HEK293 (cell line): ENCODE measurements at regions not wholly inside any gene's neighbourhood (a gene's known extent, or its start where the extent isn't known, plus 50 kb on each side); places are given as distances from the start of the nearest gene placed in this dataset.

Experiments used
- CTCF ChIA-PET: fragments of 350-600 bp; formaldehyde crosslinking; extraction: SDS; loops from one replicate; lab custom pipeline; 2021; ENCODE audit warnings: antibody characterized with exemption; lab: Yijun Ruan, JAX
- POLR2A ChIA-PET: fragments of 300-600 bp; formaldehyde crosslinking; extraction: SDS; loops from one replicate; lab custom pipeline; 2020; ENCODE audit warnings: antibody characterized with exemption, inconsistent platforms; lab: Yijun Ruan, JAX
- H3K27ac ChIP-seq: fragments of 200-500 bp; sonication (Bioruptor generic); 2 replicates; pipeline ENCODE4 v1.5.1; 2014; ENCODE audit warnings: low read depth, low read length, control low read depth, inconsistent platforms; ENCODE audit errors: extremely low read depth
- H3K36me3 ChIP-seq, 2 experiments: fragments of 200-500 bp in 1 of 2; sonication (Bioruptor generic) in 1 of 2; 1 replicate in 1 of 2; 2 replicates in 1 of 2; pipeline ENCODE4 v1.5.1; 2014 to 2017; ENCODE audit warnings: inconsistent platforms in 2 of 2, low read length in 2 of 2; ENCODE audit not compliant: control insufficient read depth in 2 of 2, insufficient read depth in 1 of 2
- H3K4me1 ChIP-seq: fragments of 200-500 bp; sonication (Bioruptor generic); 2 replicates; pipeline ENCODE4 v1.5.1; 2014; ENCODE audit warnings: mild to moderate bottlenecking, low read length, inconsistent platforms; ENCODE audit not compliant: control insufficient read depth, insufficient read depth
- H3K4me3 ChIP-seq: 2 replicates; pipeline ENCODE4 v1.5.1; 2011; ENCODE audit warnings: low read depth, mild to moderate bottlenecking, control low read depth, low read length, moderate library complexity
- H3K9me3 ChIP-seq: fragments of 200-500 bp; sonication (Bioruptor generic); 2 replicates; pipeline ENCODE4 v1.5.1; 2014; ENCODE audit warnings: low read depth, low read length, inconsistent platforms; ENCODE audit not compliant: control insufficient read depth, insufficient read depth
- FEZF1 ChIP-seq: fragments of 450-650 bp; formaldehyde crosslinking; IDR thresholded peaks from 2 replicates; pipeline ENCODE4 v1.5.1; 2016; ENCODE audit warnings: missing biosample characterization, missing genetic modification characterization
- RBAK ChIP-seq: fragments of 450-650 bp; formaldehyde crosslinking; IDR thresholded peaks from 2 replicates; pipeline ENCODE4 v1.5.1; 2016; ENCODE audit warnings: missing biosample characterization, missing genetic modification characterization
- ZNF202 ChIP-seq: fragments of 450-650 bp; formaldehyde crosslinking; IDR thresholded peaks from 2 replicates; pipeline ENCODE4 v1.5.1; 2016; ENCODE audit warnings: missing biosample characterization, missing genetic modification characterization, borderline replicate concordance
- ZNF214 ChIP-seq: fragments of 450-650 bp; formaldehyde crosslinking; IDR thresholded peaks from 2 replicates; pipeline ENCODE4 v1.5.1; 2017; ENCODE audit warnings: missing biosample characterization, mild to moderate bottlenecking, missing genetic modification characterization, borderline replicate concordance
- ZNF48 ChIP-seq: fragments of 450-650 bp; formaldehyde crosslinking; IDR thresholded peaks from 2 replicates; pipeline ENCODE4 v1.5.1; 2016; ENCODE audit warnings: missing biosample characterization, missing genetic modification characterization
- ZNF521 ChIP-seq: fragments of 450-650 bp; formaldehyde crosslinking; IDR thresholded peaks from 2 replicates; pipeline ENCODE4 v1.5.1; 2017; ENCODE audit warnings: missing biosample characterization, mild to moderate bottlenecking, missing genetic modification characterization
- ZNF610 ChIP-seq: fragments of 450-650 bp; formaldehyde crosslinking; IDR thresholded peaks from 2 replicates; pipeline ENCODE4 v1.5.1; 2016; ENCODE audit warnings: missing biosample characterization, missing genetic modification characterization, borderline replicate concordance
- ZSCAN23 ChIP-seq: fragments of 450-650 bp; formaldehyde crosslinking; IDR thresholded peaks from 2 replicates; pipeline ENCODE4 v1.5.1; 2016; ENCODE audit warnings: missing biosample characterization, missing genetic modification characterization
- TF ChIP-seq, protein P1 (sequence below): fragments of 450-650 bp; formaldehyde crosslinking; IDR thresholded peaks from 2 replicates; pipeline ENCODE4 v1.5.1; 2017; ENCODE audit warnings: missing biosample characterization, missing genetic modification characterization
- TF ChIP-seq, protein P2 (sequence below): fragments of 450-650 bp; formaldehyde crosslinking; IDR thresholded peaks from 2 replicates; pipeline ENCODE4 v1.5.1; 2016; ENCODE audit warnings: missing biosample characterization, missing genetic modification characterization
- TF ChIP-seq, protein P3 (sequence below): fragments of 450-650 bp; formaldehyde crosslinking; IDR thresholded peaks from 2 replicates; pipeline ENCODE4 v1.5.1; 2016; ENCODE audit warnings: missing biosample characterization, missing genetic modification characterization, borderline replicate concordance
- TF ChIP-seq, protein P4 (sequence below): fragments of 450-650 bp; formaldehyde crosslinking; IDR thresholded peaks from 2 replicates; pipeline ENCODE4 v1.5.1; 2016; ENCODE audit warnings: missing biosample characterization, missing genetic modification characterization
- TF ChIP-seq, protein P5 (sequence below): fragments of 450-650 bp; formaldehyde crosslinking; IDR thresholded peaks from 2 replicates; pipeline ENCODE4 v1.5.1; 2017; ENCODE audit warnings: missing biosample characterization, mild to moderate bottlenecking, missing genetic modification characterization, moderate library complexity
- TF ChIP-seq, protein P6 (sequence below): fragments of 450-650 bp; formaldehyde crosslinking; IDR thresholded peaks from 2 replicates; pipeline ENCODE4 v1.5.1; 2016; ENCODE audit warnings: missing biosample characterization, missing genetic modification characterization
- TF ChIP-seq, protein P7 (sequence below): fragments of 450-650 bp; formaldehyde crosslinking; IDR thresholded peaks from 2 replicates; pipeline ENCODE4 v1.5.1; 2016; ENCODE audit warnings: missing biosample characterization, missing genetic modification characterization

DNA sequence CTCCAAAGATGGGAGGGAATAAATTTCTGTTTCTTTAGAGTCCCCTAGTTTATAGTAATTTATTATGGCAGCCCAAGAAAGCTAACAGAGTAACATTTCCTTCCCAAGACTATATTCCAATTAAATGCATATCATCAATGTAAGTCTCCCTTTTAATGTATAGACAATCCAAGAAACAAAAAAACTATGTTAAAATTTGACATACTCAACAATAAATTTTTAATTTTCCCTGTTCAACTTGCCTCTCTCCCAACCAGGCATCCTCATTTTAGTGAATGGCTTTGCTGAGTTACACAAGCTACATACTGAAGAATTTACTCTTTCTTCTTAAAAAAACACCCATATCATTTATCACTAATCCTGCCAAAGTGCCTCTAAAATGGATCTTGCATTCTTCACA is 1357.7 kb downstream of the PCDH9 start:
- no peak overlapping the region for H3K27ac ChIP-seq
- no peak overlapping the region for H3K4me3 ChIP-seq
- CTCF ChIA-PET: no interaction called here
- H3K4me1 ChIP-seq: no peaks in the 10 kb centered on the region
- POLR2A ChIA-PET: no interaction called here
- TF ChIP-seq RBAK (tag by site-specific recombination) (no peak), ZSCAN23 (tag by site-specific recombination) (no peak), ZNF610 (tag by site-specific recombination) (no peak), ZNF214 (tag by site-specific recombination) (no peak), ZNF48 (tag by site-specific recombination) (no peak), ZNF521 (tag by site-specific recombination) (no peak)
- TF ChIP-seq, protein P1, sequence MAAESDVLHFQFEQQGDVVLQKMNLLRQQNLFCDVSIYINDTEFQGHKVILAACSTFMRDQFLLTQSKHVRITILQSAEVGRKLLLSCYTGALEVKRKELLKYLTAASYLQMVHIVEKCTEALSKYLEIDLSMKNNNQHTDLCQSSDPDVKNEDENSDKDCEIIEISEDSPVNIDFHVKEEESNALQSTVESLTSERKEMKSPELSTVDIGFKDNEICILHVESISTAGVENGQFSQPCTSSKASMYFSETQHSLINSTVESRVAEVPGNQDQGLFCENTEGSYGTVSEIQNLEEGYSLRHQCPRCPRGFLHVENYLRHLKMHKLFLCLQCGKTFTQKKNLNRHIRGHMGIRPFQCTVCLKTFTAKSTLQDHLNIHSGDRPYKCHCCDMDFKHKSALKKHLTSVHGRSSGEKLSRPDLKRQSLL (tag by site-specific recombination): no peak
- TF ChIP-seq, protein P2, sequence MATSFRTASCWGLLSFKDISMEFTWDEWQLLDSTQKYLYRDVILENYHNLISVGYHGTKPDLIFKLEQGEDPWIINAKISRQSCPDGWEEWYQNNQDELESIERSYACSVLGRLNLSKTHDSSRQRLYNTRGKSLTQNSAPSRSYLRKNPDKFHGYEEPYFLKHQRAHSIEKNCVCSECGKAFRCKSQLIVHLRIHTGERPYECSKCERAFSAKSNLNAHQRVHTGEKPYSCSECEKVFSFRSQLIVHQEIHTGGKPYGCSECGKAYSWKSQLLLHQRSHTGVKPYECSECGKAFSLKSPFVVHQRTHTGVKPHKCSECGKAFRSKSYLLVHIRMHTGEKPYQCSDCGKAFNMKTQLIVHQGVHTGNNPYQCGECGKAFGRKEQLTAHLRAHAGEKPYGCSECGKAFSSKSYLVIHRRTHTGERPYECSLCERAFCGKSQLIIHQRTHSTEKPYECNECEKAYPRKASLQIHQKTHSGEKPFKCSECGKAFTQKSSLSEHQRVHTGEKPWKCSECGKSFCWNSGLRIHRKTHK (tag by site-specific recombination): no peak
- TF ChIP-seq, protein P3, sequence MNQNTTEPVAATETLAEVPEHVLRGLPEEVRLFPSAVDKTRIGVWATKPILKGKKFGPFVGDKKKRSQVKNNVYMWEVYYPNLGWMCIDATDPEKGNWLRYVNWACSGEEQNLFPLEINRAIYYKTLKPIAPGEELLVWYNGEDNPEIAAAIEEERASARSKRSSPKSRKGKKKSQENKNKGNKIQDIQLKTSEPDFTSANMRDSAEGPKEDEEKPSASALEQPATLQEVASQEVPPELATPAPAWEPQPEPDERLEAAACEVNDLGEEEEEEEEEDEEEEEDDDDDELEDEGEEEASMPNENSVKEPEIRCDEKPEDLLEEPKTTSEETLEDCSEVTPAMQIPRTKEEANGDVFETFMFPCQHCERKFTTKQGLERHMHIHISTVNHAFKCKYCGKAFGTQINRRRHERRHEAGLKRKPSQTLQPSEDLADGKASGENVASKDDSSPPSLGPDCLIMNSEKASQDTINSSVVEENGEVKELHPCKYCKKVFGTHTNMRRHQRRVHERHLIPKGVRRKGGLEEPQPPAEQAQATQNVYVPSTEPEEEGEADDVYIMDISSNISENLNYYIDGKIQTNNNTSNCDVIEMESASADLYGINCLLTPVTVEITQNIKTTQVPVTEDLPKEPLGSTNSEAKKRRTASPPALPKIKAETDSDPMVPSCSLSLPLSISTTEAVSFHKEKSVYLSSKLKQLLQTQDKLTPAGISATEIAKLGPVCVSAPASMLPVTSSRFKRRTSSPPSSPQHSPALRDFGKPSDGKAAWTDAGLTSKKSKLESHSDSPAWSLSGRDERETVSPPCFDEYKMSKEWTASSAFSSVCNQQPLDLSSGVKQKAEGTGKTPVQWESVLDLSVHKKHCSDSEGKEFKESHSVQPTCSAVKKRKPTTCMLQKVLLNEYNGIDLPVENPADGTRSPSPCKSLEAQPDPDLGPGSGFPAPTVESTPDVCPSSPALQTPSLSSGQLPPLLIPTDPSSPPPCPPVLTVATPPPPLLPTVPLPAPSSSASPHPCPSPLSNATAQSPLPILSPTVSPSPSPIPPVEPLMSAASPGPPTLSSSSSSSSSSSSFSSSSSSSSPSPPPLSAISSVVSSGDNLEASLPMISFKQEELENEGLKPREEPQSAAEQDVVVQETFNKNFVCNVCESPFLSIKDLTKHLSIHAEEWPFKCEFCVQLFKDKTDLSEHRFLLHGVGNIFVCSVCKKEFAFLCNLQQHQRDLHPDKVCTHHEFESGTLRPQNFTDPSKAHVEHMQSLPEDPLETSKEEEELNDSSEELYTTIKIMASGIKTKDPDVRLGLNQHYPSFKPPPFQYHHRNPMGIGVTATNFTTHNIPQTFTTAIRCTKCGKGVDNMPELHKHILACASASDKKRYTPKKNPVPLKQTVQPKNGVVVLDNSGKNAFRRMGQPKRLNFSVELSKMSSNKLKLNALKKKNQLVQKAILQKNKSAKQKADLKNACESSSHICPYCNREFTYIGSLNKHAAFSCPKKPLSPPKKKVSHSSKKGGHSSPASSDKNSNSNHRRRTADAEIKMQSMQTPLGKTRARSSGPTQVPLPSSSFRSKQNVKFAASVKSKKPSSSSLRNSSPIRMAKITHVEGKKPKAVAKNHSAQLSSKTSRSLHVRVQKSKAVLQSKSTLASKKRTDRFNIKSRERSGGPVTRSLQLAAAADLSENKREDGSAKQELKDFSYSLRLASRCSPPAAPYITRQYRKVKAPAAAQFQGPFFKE (tag by site-specific recombination): no peak
- TF ChIP-seq, protein P4, sequence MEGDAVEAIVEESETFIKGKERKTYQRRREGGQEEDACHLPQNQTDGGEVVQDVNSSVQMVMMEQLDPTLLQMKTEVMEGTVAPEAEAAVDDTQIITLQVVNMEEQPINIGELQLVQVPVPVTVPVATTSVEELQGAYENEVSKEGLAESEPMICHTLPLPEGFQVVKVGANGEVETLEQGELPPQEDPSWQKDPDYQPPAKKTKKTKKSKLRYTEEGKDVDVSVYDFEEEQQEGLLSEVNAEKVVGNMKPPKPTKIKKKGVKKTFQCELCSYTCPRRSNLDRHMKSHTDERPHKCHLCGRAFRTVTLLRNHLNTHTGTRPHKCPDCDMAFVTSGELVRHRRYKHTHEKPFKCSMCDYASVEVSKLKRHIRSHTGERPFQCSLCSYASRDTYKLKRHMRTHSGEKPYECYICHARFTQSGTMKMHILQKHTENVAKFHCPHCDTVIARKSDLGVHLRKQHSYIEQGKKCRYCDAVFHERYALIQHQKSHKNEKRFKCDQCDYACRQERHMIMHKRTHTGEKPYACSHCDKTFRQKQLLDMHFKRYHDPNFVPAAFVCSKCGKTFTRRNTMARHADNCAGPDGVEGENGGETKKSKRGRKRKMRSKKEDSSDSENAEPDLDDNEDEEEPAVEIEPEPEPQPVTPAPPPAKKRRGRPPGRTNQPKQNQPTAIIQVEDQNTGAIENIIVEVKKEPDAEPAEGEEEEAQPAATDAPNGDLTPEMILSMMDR (tag by site-specific recombination): no peak
- H3K9me3 ChIP-seq: no peaks in the 10 kb centered on the region
- no peaks in the 10 kb centered on the region for H3K36me3 ChIP-seq

DNA sequence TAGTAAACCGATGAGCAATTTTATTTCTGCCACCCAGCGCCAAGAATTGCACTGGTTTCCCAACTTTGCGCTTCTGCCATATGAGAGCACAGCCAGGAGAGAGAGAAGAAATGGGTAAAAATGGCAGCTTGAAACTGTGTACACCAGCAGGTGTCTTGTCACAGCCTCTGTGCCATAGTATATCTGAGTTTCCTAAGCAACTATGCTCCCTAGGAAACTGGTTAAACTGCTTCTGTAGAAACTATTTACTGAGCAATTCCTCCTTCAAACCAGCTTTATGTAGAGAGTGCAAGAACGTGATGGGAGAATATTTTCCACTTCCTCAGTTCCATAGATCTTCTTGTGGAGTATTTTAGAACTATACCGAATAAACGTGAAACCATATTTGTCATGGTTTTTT is 1361.3 kb downstream of the PCDH9 start:
- Histone ChIP-seq H3K9me3 (no peaks in the 10 kb centered on the region), H3K27ac (no peak overlapping the region), H3K4me1 (no peaks in the 10 kb centered on the region), H3K36me3 (no peaks in the 10 kb centered on the region), H3K4me3 (no peak overlapping the region)
- TF ChIP-seq FEZF1 (tag by site-specific recombination) (no peak), ZNF202 (tag by site-specific recombination) (no peak)
- TF ChIP-seq, protein P5, sequence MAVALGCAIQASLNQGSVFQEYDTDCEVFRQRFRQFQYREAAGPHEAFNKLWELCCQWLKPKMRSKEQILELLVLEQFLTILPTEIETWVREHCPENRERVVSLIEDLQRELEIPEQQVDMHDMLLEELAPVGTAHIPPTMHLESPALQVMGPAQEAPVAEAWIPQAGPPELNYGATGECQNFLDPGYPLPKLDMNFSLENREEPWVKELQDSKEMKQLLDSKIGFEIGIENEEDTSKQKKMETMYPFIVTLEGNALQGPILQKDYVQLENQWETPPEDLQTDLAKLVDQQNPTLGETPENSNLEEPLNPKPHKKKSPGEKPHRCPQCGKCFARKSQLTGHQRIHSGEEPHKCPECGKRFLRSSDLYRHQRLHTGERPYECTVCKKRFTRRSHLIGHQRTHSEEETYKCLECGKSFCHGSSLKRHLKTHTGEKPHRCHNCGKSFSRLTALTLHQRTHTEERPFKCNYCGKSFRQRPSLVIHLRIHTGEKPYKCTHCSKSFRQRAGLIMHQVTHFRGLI (tag by site-specific recombination): no peak
- TF ChIP-seq, protein P6, sequence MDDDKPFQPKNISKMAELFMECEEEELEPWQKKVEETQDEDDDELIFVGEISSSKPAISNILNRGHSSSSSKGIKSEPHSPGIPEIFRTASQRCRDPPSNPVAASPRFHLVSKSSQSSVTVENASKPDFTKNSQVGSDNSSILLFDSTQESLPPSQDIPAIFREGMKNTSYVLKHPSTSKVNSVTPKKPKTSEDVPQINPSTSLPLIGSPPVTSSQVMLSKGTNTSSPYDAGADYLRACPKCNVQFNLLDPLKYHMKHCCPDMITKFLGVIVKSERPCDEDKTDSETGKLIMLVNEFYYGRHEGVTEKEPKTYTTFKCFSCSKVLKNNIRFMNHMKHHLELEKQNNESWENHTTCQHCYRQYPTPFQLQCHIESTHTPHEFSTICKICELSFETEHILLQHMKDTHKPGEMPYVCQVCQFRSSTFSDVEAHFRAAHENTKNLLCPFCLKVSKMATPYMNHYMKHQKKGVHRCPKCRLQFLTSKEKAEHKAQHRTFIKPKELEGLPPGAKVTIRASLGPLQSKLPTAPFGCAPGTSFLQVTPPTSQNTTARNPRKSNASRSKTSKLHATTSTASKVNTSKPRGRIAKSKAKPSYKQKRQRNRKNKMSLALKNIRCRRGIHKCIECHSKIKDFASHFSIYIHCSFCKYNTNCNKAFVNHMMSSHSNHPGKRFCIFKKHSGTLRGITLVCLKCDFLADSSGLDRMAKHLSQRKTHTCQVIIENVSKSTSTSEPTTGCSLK: no peak
- TF ChIP-seq, protein P7, sequence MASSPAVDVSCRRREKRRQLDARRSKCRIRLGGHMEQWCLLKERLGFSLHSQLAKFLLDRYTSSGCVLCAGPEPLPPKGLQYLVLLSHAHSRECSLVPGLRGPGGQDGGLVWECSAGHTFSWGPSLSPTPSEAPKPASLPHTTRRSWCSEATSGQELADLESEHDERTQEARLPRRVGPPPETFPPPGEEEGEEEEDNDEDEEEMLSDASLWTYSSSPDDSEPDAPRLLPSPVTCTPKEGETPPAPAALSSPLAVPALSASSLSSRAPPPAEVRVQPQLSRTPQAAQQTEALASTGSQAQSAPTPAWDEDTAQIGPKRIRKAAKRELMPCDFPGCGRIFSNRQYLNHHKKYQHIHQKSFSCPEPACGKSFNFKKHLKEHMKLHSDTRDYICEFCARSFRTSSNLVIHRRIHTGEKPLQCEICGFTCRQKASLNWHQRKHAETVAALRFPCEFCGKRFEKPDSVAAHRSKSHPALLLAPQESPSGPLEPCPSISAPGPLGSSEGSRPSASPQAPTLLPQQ: no peak
- ChIA-PET CTCF (no interaction called here), POLR2A (no interaction called here)
